Cardiac muscle cell (in vitro differentiated cells and primary cell): ENCODE measurements at regions not wholly inside any gene's neighbourhood (a gene's known extent, or its start where the extent isn't known, plus 50 kb on each side); places are given as distances from the start of the nearest gene placed in this dataset.

Experiments used
- DNase-seq, 2 donors: peaks; one replicate each; pipeline versions ENCODE4 v3.0.0 to v3.0.0-alpha.2; 2010 to 2017; ENCODE audit warnings: low read depth in 1 of 2, low spot score in 1 of 2
- H3K27ac ChIP-seq: fragments of 200-600 bp; sonication (generic); 2 replicates; pipeline ENCODE4 v1.5.1; 2016
- H3K27me3 ChIP-seq: fragments of 200-600 bp; sonication (generic); 2 replicates; pipeline ENCODE4 v1.6.0; 2016; ENCODE audit warnings: control low read depth
- H3K36me3 ChIP-seq: fragments of 200-600 bp; sonication (generic); 2 replicates; pipeline ENCODE4 v1.5.1; 2016; ENCODE audit warnings: control low read depth
- H3K4me1 ChIP-seq: fragments of 200-600 bp; sonication (generic); 2 replicates; pipeline ENCODE4 v1.8.1; 2017; ENCODE audit warnings: low read depth, mild to moderate bottlenecking, mixed run types
- H3K4me3 ChIP-seq: fragments of 200-600 bp; sonication (generic); 2 replicates; pipeline ENCODE4 v1.5.1; 2016; ENCODE audit warnings: mild to moderate bottlenecking
- H3K9me3 ChIP-seq: fragments of 200-600 bp; sonication (generic); 2 replicates; pipeline ENCODE4 v1.5.1; 2017; ENCODE audit warnings: low read depth, mild to moderate bottlenecking, control low read depth
- TF ChIP-seq, protein P1 (sequence below): IDR thresholded peaks from 2 replicates; pipeline ENCODE4 v1.5.1; 2012; ENCODE audit warnings: low read depth, mild to moderate bottlenecking, low read length

DNA sequence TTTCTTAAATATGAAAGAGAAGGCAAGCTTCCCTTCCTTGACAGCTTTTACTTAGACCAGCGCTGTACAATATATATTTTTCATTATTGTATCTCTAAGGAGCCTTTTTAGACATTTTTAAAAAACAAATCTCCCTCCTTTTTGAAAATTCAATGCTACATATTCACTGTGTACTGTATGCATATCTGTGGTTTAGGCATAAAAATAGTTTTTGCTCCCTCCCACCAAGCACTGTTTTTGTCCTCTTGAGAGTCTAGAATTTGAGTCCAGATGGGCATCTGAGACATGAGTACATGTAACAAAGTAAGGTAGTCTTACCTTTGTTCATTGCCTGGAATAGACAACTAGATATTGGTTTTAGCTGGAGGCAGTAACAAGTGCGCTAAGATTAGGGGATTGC lies 488.5 kb upstream of the RUNX1 start:
- DNase-seq: no peak
- Histone ChIP-seq H3K27me3 (no peaks in the 10 kb centered on the region), H3K4me1 (no peaks in the 10 kb centered on the region), H3K9me3 (no peaks in the 10 kb centered on the region), H3K27ac (no peak overlapping the region), H3K4me3 (no peak overlapping the region), H3K36me3 (no peaks in the 10 kb centered on the region)
- TF ChIP-seq, protein P1, sequence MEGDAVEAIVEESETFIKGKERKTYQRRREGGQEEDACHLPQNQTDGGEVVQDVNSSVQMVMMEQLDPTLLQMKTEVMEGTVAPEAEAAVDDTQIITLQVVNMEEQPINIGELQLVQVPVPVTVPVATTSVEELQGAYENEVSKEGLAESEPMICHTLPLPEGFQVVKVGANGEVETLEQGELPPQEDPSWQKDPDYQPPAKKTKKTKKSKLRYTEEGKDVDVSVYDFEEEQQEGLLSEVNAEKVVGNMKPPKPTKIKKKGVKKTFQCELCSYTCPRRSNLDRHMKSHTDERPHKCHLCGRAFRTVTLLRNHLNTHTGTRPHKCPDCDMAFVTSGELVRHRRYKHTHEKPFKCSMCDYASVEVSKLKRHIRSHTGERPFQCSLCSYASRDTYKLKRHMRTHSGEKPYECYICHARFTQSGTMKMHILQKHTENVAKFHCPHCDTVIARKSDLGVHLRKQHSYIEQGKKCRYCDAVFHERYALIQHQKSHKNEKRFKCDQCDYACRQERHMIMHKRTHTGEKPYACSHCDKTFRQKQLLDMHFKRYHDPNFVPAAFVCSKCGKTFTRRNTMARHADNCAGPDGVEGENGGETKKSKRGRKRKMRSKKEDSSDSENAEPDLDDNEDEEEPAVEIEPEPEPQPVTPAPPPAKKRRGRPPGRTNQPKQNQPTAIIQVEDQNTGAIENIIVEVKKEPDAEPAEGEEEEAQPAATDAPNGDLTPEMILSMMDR: no peak

DNA sequence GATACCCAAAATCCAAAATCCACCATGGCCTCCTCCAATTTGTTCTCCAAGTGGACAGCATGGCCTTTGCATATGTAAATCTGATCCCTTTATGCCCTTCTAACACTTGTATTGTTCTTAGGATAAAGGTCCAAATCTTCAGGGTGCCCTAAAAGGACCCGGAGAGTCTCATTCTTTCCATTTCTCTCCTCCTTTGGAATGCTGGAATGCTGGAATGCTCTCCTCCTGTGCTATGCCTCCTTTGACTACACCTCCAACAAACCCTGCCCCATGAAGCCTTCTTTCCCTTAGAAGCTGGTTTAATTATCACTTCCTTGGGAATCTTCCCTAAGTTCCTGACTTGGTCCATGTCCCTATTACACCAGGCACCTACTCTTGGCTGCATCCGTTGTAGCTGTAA lies 484.8 kb upstream of the RUNX1 start:
- TF ChIP-seq, protein P1: no peak
- Histone ChIP-seq H3K36me3 (no peaks in the 10 kb centered on the region), H3K27ac (no peak overlapping the region), H3K4me1 (no peaks in the 10 kb centered on the region), H3K4me3 (no peak overlapping the region), H3K9me3 (no peaks in the 10 kb centered on the region), H3K27me3 (peaks cover 3% of the 10 kb centered on the region)
- DNase-seq: no peak

DNA sequence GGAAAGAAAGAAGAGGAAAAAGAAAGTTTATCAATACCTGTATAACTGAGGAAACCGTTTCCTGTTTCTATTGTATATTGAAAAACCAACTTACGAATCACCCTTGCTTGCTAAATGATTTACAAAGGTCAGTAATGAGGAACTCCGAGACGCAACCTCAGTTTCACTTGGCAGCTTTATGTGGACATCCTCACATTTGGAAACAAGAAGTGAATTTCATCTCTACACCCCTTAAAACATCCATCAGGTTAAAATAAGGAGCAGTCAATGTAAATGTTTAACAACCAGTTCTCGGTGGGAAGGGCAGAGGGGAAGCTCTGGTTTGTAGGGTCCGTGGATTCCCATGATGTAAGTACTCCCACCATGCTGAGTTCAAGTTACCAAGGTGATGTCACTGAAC lies 481.7 kb upstream of the RUNX1 start:
- no peak overlapping the region for H3K27ac ChIP-seq
- no peaks in the 10 kb centered on the region for H3K4me1 ChIP-seq
- H3K9me3 ChIP-seq: no peaks in the 10 kb centered on the region
- TF ChIP-seq, protein P1: no peak
- DNase-seq: no peak
- no peaks in the 10 kb centered on the region for H3K36me3 ChIP-seq
- peaks cover 5% of the 10 kb centered on the region for H3K27me3 ChIP-seq
- no peak overlapping the region for H3K4me3 ChIP-seq

DNA sequence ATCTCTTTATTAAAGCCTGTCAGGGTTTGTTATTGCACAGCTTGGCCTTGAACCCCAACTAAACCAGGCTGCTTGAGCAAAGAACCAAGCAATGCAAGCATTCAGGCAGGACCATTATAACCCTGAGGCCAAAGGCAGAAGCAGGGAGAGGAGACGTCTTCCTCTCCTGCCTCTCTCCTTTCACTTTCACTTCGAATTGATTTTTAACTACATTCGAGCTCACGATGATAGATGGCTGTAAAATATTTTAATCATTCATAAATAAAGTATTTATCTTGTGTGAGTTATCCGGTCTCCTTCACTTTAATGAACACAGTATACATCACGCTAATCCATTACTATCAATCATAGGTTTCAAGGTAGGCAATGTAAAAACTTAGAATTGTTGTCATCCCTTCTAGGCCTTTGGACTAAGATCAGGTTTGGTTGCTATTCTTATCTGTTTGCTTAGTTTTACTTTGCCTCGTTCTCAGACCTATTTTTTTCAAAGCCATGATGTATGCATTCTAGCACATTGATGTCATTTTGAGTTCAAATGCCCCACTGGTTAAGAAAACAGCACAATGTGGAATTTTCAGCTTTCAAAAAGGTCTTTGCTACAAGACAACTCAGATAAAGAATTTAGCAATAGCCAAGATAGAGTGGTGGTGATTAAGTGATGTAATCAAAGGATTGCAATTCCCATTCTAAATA lies 480.2 kb upstream of the RUNX1 start:
- TF ChIP-seq, protein P1: no peak
- Histone ChIP-seq H3K4me1 (no peaks in the 10 kb centered on the region), H3K36me3 (no peaks in the 10 kb centered on the region), H3K27me3 (peaks cover 5% of the 10 kb centered on the region), H3K4me3 (no peak overlapping the region), H3K27ac (no peak overlapping the region), H3K9me3 (no peaks in the 10 kb centered on the region)
- DNase-seq: peak in 1 of 2 donors; percentile 65

DNA sequence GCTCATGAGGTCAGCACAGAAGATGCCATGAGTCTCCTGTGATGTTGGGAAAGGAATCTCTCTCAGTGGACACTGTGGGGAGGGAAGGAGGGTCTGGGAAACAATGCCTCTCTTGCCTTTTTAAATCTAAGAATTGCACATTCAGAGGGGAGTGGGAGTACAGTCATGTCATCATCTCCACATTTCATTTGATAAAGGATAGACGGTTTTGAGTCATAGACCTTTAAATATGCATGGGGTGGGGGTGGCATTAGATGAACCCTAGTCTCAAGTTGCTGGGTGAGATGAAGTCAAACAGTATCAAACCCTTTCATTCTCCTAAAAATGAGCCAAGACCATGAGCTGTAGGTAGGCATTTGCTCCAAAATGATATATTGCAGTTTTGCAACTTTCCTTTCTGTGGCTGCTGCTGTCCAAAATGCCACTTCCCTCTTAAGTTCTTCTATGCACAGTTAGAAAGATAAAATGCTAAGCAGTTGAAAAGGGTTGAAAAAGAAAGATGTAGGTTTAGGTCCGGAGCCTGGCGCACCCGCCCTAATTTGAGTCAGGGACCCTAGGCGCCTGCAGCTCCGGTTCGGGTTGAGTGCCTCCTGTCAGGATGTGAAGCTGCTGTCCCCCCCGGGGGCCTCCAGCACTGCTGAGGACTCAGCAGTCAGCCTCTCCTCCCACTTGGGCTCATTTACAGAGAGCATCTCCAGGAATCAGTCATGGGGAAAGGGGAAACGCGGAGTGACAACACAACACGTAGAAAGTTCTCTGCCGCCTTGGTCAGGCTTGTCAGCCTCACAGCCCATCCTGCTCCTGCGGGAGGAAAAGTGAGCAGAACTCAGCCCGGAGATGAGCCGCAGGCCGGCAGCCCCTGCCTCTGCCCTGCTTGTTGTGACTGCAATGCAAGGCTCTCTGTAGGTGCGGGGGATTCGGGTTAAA lies 479.3 kb upstream of the RUNX1 start:
- no peaks in the 10 kb centered on the region for H3K4me1 ChIP-seq
- H3K27ac ChIP-seq: no peak overlapping the region
- H3K4me3 ChIP-seq: no peak overlapping the region
- TF ChIP-seq, protein P1: no peak
- no peaks in the 10 kb centered on the region for H3K9me3 ChIP-seq
- H3K36me3 ChIP-seq: no peaks in the 10 kb centered on the region
- H3K27me3 ChIP-seq: peaks cover 5% of the 10 kb centered on the region
- DNase-seq: peak in 1 of 2 donors; percentile 32
